Posterior cingulate gyrus (tissue), 11 donors: ENCODE measurements at regions not wholly inside any gene's neighbourhood (a gene's known extent, or its start where the extent isn't known, plus 50 kb on each side); places are given as distances from the start of the nearest gene placed in this dataset.
"Not testable (repeated sequence)": the region's sequence is repeated elsewhere in the genome, so short reads cannot be mapped to it uniquely, and the experiment has no call there.

Experiments
- DNase-seq, 10 donors: peaks; one replicate each; pipeline versions ENCODE4 v3.0.0 to v3.0.0-alpha.2; 2020 to 2021; ENCODE audit warnings: mixed read lengths in 3 of 10
- intact Hi-C: fragments of 100-400 bp; cut with DNase I; formaldehyde crosslinking; loops from one replicate; pipeline ENCODE4 v1.15.1; 2023

DNA sequence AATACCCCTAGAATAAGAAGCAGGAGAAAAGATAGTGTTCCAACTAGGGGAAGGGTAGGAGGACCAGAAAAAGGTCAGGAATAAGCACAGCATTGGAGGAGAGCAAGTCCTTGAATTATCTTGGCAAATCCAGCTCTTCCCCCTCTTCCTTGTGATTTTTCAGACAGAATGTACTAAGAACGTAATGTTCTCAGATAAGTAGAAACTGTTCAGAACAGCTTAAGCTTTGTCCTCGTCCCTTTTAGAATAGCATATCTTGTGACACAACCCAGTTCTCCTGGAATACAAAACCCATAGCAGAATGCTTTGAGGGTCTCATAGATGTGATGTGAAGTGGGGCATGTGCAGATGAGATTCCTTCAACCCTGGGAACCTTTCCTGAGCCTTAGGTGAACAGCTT lies 97.4 kb downstream of the EMB start:
- intact Hi-C loops, result no loop called here
- DNase-seq, result no peak

DNA sequence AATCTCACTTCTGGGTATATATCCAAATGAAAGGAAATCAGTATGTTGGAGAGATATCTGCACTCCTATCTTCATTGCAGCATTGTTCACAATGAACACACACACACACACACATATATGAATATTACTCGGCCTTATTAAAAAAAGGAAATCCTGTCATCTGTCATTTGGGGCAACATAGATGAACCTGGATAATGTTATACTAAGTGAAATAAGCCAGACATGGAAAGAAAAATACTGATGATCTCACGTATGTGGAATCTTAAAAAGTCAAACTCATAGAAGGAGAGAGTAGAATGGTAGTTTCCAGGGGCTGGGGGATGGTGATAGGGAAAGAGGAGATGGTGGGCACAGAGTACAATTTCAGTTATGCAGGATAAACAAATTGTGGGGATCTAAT lies 100.3 kb downstream of the EMB start:
- DNase-seq, result no peak
- intact Hi-C loops, result no loop called here

DNA sequence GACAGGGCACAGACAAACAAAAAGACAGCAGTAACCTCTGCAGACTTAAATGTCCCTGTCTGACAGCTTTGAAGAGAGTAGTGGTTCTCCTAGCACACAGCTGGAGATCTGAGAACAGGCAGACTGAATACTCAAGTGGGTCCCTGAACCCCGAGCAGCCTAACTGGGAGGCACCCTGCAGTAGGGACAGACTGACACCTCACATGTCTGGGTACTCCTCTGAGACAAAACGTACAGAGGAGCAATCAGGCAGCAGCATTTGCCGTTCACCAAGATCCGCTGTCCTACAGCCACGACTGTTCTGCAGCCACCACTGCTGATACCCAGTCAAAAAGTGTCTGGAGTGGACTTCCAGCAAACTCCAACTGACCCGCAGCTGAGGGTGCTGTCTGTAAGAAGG lies 110.5 kb downstream of the EMB start:
- DNase-seq, result peak in 1 of 10 donors; percentile 60
- intact Hi-C loops, result not testable (repeated sequence)

- DNase-seq, result no peak
- intact Hi-C loops, result no loop called here
Measured at GRCh38 chr5:50328193-50328729, 112.8 kb downstream of the EMB start.

GRCh38 chr5:50325237-50325832 lies 115.8 kb downstream of the EMB start:
- DNase-seq, result no peak
- intact Hi-C loops, result no loop called here

- no peak for DNase-seq
- intact Hi-C loops, result no loop called here
Measured at GRCh38 chr5:50320131-50320749, 120.8 kb downstream of the EMB start.

- no peak for DNase-seq
- intact Hi-C loops, result no loop called here
Measured at GRCh38 chr5:50318220-50318619, 122.9 kb downstream of the EMB start.

DNA sequence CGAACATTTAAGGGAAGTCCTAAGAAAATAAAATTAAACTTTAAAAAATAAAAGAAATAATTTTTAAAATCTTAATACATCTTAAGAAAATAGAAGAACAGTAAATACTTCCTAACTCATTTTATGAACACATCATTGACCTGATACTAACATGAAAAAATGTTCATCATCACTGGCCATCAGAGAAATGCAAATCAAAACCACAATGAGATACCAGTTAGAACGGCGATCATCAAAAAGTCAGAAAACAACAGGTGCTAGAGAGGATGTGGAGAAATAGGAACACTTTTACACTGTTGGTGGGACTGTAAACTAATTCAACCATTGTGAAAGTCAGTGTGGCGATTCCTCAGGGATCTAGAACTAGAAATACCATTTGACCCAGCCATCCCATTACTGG lies 134.6 kb downstream of the EMB start:
- DNase-seq, intact Hi-C loops: not testable (repeated sequence)

DNA sequence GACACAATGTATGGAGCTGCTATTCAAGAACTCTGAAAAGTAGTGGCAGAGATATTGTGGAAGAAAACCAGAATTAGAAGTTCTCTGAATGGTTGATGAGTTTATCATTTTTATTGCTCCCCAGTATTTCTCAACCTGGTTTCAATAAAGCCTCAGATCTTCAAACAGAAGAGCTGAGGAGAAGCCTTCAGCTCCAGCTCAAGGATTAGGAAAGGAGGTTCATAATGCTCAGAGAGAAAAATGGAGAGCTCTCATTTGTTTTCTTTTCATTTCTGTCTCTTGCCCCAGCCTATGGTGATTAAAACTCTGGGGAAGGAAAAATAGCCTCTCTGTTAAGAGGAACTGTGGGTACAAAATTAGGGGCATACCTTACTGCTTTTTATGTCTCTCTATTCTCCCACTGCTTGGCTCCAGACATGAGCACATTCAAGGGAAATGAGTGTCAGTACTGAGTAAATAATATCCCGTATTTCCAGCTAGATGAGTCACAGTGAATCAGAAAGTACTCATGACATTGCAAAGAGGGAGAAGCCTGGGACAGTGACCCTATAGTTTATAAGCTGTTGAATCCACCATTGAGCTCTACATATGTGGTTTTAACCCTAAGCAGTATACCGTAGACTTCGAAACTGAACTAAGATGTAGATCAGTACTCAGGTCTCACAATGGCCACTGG lies 138.1 kb downstream of the EMB start:
- no peak for DNase-seq
- intact Hi-C loops, result no loop called here

GRCh38 chr5:50301756-50302155 lies 139.3 kb downstream of the EMB start:
- intact Hi-C loops, result no loop called here
- no peak for DNase-seq

DNA sequence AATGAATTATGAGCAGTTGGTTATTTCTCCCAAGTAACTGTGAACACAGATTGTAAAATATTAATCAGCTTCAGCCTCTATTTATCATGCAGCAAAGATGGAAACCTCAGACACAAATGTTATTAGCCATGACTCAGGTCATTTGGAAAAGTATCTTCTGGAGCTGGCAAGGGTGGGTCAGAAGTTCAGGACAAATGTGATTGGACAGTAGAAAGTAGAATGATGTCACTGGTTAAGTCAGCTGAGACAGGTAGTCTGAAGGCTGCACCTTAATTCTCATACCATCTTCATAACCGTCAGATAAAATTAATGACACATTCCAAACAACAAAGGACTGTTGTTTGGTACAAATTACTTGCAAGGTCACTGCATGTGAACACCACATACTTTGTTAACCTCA lies 140.2 kb downstream of the EMB start:
- intact Hi-C loops, result no loop called here
- no peak for DNase-seq

DNA sequence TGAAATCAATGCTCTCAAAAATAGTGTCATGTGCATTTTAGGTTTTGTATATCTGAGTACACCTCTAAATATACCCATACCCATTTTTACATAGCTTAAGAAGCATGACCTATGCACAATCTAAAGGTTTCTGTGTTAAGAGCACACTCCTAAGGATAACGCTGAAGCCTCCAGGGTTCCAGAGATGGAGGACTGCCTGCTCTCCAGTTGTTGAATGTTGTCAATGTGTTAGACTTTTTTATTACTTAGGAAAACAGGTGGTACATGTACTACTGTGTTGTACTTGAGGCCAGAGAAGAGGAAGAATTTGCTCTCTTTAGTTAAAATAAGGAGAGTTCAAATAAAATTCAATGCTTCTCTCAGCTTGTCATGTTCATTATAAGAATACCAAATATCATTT lies 141.2 kb downstream of the EMB start:
- DNase-seq, result no peak
- intact Hi-C loops, result no loop called here

GRCh38 chr5:50292735-50293394 lies 148.2 kb downstream of the EMB start:
- DNase-seq, result peak in 3 of 10 donors; percentile 51 to 75 (median 66)
- intact Hi-C loops, result no loop called here

DNA sequence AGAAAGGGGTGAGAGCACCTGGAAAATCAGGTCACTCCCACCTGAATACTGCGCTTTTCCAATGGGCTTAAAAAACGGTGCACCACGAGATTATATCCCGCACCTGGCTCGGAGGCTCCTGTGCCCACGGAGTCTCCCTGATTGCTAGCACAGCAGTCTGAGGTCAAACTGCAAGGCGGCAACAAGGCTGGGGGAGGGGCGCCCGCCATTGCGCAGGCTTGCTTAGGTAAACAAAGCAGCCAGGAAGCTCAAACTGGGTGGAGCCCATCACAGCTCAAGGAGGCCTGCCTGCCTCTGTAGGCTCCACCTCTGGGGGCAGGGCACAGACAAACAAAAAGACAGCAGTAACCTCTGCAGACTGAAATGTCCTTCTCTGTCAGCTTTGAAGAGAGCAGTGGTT lies 160.6 kb downstream of the EMB start:
- peak in 1 of 10 donors; percentile 42 for DNase-seq
- intact Hi-C loops, result not testable (repeated sequence)
